ENCODE measurements at regions not wholly inside any gene's neighbourhood (a gene's known extent, or its start where the extent isn't known, plus 50 kb on each side); places are given as distances from the start of the nearest gene placed in this dataset.

DNA sequence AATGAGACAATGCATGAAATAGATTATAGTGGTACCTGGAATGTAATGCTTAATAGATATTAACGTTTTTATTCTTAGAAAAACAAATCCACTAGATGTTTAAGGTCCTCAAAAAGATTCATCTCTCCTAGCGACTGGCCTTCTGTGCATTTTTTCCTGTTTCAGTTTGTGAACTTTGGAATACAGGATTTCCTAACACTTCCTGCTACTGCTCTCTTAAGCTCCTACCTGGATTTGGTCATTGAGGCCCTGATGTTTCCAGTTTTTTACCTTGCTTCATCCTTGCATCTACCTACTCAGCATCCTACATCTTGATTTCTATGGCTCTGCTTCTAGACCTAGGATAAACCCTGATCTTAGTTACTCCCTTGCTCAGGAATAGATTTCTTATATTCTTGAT lies 188.4 kb downstream of the ABCC12 start:
- no peak overlapping the region for H3K4me3 ChIP-seq (ENCODE audit: low read depth, low read length)
- TF ChIP-seq, protein P1, sequence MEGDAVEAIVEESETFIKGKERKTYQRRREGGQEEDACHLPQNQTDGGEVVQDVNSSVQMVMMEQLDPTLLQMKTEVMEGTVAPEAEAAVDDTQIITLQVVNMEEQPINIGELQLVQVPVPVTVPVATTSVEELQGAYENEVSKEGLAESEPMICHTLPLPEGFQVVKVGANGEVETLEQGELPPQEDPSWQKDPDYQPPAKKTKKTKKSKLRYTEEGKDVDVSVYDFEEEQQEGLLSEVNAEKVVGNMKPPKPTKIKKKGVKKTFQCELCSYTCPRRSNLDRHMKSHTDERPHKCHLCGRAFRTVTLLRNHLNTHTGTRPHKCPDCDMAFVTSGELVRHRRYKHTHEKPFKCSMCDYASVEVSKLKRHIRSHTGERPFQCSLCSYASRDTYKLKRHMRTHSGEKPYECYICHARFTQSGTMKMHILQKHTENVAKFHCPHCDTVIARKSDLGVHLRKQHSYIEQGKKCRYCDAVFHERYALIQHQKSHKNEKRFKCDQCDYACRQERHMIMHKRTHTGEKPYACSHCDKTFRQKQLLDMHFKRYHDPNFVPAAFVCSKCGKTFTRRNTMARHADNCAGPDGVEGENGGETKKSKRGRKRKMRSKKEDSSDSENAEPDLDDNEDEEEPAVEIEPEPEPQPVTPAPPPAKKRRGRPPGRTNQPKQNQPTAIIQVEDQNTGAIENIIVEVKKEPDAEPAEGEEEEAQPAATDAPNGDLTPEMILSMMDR (IDR thresholded peaks at IDR 0.05; ENCODE audit: insufficient read depth, low read depth, low read length, missing control alignments) = no peak
- no peak for DNase-seq (ENCODE audit: low read depth)

DNA sequence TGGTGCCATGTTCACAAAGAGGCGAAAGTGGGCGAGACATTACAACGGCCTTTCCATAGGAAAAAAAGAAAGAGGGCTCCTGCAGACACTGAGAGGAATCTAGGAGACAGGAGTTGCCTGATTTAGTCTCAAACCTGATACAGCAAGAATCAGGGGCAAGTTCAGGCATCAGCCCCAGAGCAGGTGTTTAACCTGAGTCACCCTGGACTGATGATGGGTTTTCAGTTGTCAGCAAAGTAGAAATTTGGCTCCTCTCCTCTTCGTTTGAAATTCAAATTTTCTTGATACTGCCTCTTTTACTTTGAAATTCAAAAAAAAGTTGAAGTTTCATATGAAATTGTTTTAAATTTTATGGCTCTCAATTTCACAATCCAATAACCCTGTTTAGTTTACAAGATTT lies 189.5 kb downstream of the ABCC12 start:
- TF ChIP-seq, protein P1 (IDR thresholded peaks at IDR 0.05; ENCODE audit: insufficient read depth, low read depth, low read length, missing control alignments) = no peak
- no peak for DNase-seq (ENCODE audit: low read depth)
- H3K4me3 ChIP-seq (ENCODE audit: low read depth, low read length) = no peak overlapping the region

DNA sequence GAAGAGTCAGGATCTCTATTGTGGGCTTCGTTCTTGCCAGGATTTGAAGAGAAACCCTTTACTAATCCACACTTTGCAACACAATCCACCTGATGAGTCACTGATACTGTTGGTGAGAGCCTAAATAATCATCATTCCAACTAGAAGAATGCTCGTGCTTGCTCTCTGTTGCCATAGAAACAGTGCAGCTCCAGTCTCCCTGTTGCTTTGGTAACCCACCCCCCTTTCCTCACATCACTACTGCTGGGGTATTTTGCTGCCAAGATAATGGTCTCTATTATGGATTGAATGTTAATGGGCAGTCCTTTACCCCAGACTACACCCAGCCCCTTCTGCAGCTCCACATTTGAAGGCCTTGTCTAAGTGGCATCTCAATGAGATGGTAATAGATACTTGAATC lies 190.4 kb downstream of the ABCC12 start:
- TF ChIP-seq, protein P1 (IDR thresholded peaks at IDR 0.05; ENCODE audit: insufficient read depth, low read depth, low read length, missing control alignments) = no peak
- DNase-seq (ENCODE audit: low read depth) = no peak
- H3K4me3 ChIP-seq (ENCODE audit: low read depth, low read length) = no peak overlapping the region

DNA sequence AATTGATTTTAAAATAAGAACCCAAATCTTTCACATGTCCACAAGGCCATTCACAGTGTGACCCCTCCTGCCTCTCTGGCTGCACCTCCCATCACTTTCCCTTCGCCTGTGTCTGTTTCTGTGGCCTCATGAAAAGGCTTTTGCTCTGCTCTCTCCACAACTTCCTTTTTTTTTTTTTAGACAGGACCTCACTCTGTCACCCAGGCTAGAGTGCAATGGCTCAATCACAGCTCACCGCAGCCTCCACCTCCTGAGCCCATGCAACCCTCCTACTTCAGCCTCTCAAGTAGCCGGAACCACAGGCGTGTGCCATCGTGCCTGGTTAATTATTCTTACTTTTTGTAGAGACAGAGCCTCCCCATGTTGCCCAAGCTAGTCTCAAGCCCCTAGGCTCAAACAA lies 197.1 kb downstream of the ABCC12 start:
- no peak for DNase-seq (ENCODE audit: low read depth)
- H3K4me3 ChIP-seq (ENCODE audit: low read depth, low read length) = no peak overlapping the region
- TF ChIP-seq, protein P1 (IDR thresholded peaks at IDR 0.05; ENCODE audit: insufficient read depth, low read depth, low read length, missing control alignments) = no peak

DNA sequence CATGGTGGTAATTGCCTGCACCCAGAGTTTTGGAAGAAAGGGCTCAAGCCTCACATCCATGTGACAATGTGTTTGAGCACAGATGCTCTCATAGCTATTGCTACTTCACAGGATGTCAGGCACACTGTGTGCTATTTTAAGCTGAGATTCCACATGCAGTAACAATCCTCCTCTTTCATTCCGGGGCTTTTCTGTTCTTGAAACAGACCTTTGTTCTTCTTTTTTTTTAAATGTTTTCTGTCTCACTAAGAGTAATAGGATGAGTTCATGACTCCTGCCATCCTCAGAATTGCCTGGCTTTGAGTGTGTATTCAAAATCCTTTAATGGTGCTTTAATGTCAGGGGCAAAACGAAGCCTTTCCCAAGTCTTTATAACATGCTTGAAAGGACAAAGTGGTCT lies 198.9 kb downstream of the ABCC12 start:
- no peak overlapping the region for H3K4me3 ChIP-seq (ENCODE audit: low read depth, low read length)
- DNase-seq (ENCODE audit: low read depth) = no peak
- TF ChIP-seq, protein P1 (IDR thresholded peaks at IDR 0.05; ENCODE audit: insufficient read depth, low read depth, low read length, missing control alignments) = no peak

DNA sequence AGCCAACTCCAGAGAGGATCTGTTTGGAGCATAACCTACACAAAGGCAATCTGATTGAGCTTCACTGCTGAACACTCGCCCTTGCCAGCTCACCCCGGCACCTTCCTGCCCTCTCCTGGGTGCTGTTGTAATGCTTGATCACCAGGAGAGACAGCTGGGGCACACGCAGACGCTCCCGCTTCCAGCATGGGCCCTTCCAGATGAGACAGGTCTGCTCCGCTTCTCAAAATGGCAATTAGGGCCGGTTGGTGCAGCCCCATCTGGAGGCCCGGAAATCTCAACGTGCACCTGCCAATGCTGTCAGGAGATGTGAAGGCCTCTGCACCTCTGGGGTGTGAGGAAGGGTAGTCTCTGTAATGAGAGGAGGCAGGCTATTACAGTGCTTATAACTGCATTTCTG lies 206.1 kb downstream of the ABCC12 start:
- no peak overlapping the region for H3K4me3 ChIP-seq (ENCODE audit: low read depth, low read length)
- TF ChIP-seq, protein P1 (IDR thresholded peaks at IDR 0.05; ENCODE audit: insufficient read depth, low read depth, low read length, missing control alignments) = no peak
- DNase-seq (ENCODE audit: low read depth) = no peak

DNA sequence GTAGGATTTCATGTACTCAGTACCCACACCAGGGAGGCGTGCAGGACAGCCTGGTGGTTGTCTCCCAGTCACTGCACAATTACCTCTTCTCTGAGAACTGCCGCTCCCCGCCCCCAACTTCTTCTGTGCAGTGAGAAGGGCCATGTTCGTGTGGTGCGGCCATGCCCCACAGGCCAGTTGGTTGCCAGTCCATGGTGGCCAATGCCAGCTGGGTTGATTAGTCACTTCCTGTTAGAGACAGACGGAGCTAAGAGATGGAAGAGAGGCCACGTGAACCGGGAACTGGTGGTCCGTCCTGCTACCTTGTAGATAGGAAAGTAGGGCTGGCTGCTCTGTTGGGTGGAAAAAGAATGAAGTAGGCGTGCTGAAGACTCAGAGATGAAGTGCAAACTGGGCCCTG lies 206.5 kb downstream of the ABCC12 start:
- H3K4me3 ChIP-seq (ENCODE audit: low read depth, low read length) = no peak overlapping the region
- no peak for DNase-seq (ENCODE audit: low read depth)
- TF ChIP-seq, protein P1 (IDR thresholded peaks at IDR 0.05; ENCODE audit: insufficient read depth, low read depth, low read length, missing control alignments) = no peak
